Keratinocyte (primary cell): ENCODE measurements at regions not wholly inside any gene's neighbourhood (a gene's known extent, or its start where the extent isn't known, plus 50 kb on each side); places are given as distances from the start of the nearest gene placed in this dataset.

Experiments used
- DNase-seq: peaks from one replicate; pipeline ENCODE4 v3.0.0-alpha.2; 2011; ENCODE audit warnings: low read depth, missing footprints, low spot score
- FAIRE-seq: peaks from 2 replicates; lab custom pipeline; 2011; peaks lifted over from hg19 to GRCh38; lab: Jason Lieb, UNC
- H2AFZ ChIP-seq: 2 replicates; pipeline ENCODE4 v1.6.0; 2012; ENCODE audit warnings: low read length, control low read depth, inconsistent platforms; ENCODE audit not compliant: control insufficient read depth
- H3K27ac ChIP-seq: 2 replicates; pipeline ENCODE4 v1.5.1; 2011; ENCODE audit warnings: low read length; ENCODE audit not compliant: control insufficient read depth, insufficient read depth
- H3K27me3 ChIP-seq: 3 replicates; pipeline ENCODE4 v1.6.0; 2011; ENCODE audit warnings: low read length; ENCODE audit not compliant: control insufficient read depth, insufficient read depth; ENCODE audit errors: extremely low read depth
- H3K36me3 ChIP-seq, 2 experiments: 2 replicates in 1 of 2; 3 replicates in 1 of 2; pipeline ENCODE4 v1.5.1; 2011; ENCODE audit warnings: low read length in 2 of 2, mild to moderate bottlenecking in 1 of 2; ENCODE audit not compliant: control insufficient read depth in 2 of 2, insufficient read depth in 2 of 2; ENCODE audit errors: extremely low read depth in 1 of 2
- H3K4me1 ChIP-seq: 3 replicates; pipeline ENCODE4 v1.5.1; 2011; ENCODE audit warnings: low read length; ENCODE audit not compliant: control insufficient read depth, insufficient read depth; ENCODE audit errors: extremely low read depth
- H3K4me2 ChIP-seq: 3 replicates; pipeline ENCODE4 v1.6.0; 2011; ENCODE audit warnings: low read depth, low read length; ENCODE audit not compliant: control insufficient read depth, insufficient read depth; ENCODE audit errors: extremely low read depth
- H3K4me3 ChIP-seq, 3 experiments: fragments of 200-600 bp in 1 of 3; sonication (generic) in 1 of 3; 2 replicates in 2 of 3; 3 replicates in 1 of 3; pipeline ENCODE4 v1.5.1; 2011 to 2016; ENCODE audit warnings: low read length in 3 of 3, mild to moderate bottlenecking in 3 of 3, control low read depth in 2 of 3, inconsistent platforms in 1 of 3, low read depth in 1 of 3, mixed read lengths in 1 of 3, mixed run types in 1 of 3, moderate library complexity in 1 of 3; ENCODE audit not compliant: control insufficient read depth in 2 of 3, insufficient read depth in 2 of 3; ENCODE audit errors: extremely low read depth in 1 of 3
- H3K79me2 ChIP-seq: 2 replicates; pipeline ENCODE4 v1.6.0; 2012; ENCODE audit warnings: low read length; ENCODE audit not compliant: control insufficient read depth, insufficient read depth
- H3K9ac ChIP-seq: 3 replicates; pipeline ENCODE4 v1.6.0; 2011; ENCODE audit warnings: low read length; ENCODE audit not compliant: control insufficient read depth, insufficient read depth; ENCODE audit errors: extremely low read depth
- H3K9me1 ChIP-seq: 3 replicates; pipeline ENCODE4 v1.6.0; 2011; ENCODE audit warnings: low read length; ENCODE audit not compliant: control insufficient read depth, insufficient read depth; ENCODE audit errors: extremely low read depth
- H3K9me3 ChIP-seq: 2 replicates; pipeline ENCODE4 v1.5.1; 2012; ENCODE audit warnings: low read depth, low read length; ENCODE audit not compliant: control insufficient read depth
- H4K20me1 ChIP-seq: 3 replicates; pipeline ENCODE4 v1.6.0; 2011; ENCODE audit warnings: low read length; ENCODE audit not compliant: control insufficient read depth, insufficient read depth; ENCODE audit errors: extremely low read depth
- CTCF ChIP-seq, 3 experiments: IDR thresholded peaks in 1 of 3; conservative IDR thresholded peaks in 1 of 3; optimal IDR thresholded peaks in 1 of 3; 2 replicates in 2 of 3; 3 replicates in 1 of 3; pipeline versions ENCODE3 to v1.5.1; 2011; ENCODE audit warnings: low read length in 3 of 3, mild to moderate bottlenecking in 3 of 3, moderate library complexity in 2 of 3, control low read depth in 1 of 3, inconsistent platforms in 1 of 3; ENCODE audit not compliant: insufficient read depth in 2 of 3; ENCODE audit errors: extremely low read depth in 1 of 3
- EZH2 ChIP-seq: IDR thresholded peaks from one replicate; pipeline ENCODE4 v1.6.1; 2012; ENCODE audit warnings: inconsistent platforms, mild to moderate bottlenecking, low read length, moderate library complexity
- dilution Hi-C: fragments of 300-500 bp; cut with MboI; formaldehyde crosslinking; loops from one replicate; pipeline ENCODE4 v1.7.0; 2020; ENCODE audit warnings: low sequenced_read_pairs; ENCODE audit not compliant: extremely low pct_ligation_motif_present

- dilution Hi-C loops: no loop called here
- Histone ChIP-seq H3K36me3 (no peaks in the 10 kb centered on the region), H3K9me3 (no peaks in the 10 kb centered on the region), H3K9ac (no peak overlapping the region), H3K4me3 (no peak overlapping the region), H3K4me1 (no peaks in the 10 kb centered on the region), H3K27ac (no peak overlapping the region), H3K79me2 (no peaks in the 10 kb centered on the region), H4K20me1 (no peaks in the 10 kb centered on the region), H3K4me2 (no peak overlapping the region), H3K27me3 (no peaks in the 10 kb centered on the region), H2AFZ (no peak overlapping the region), H3K9me1 (no peaks in the 10 kb centered on the region)
- DNase-seq (no peak), FAIRE-seq (no peak)
- no peak for TF ChIP-seq EZH2
- TF ChIP-seq CTCF (optimal IDR thresholded peaks at IDR 0.05 in 1 of 3, IDR thresholded peaks at IDR 0.05 in 1 of 3, conservative IDR thresholded peaks at IDR 0.05 in 1 of 3; ENCODE audit: extremely low read depth in 1 of 3, insufficient read depth in 2 of 3, low read length in 3 of 3): no peak
These were observed 1759.9 kb upstream of the PCDH20 start for GRCh38 chr13:63175536-63175935.

DNA sequence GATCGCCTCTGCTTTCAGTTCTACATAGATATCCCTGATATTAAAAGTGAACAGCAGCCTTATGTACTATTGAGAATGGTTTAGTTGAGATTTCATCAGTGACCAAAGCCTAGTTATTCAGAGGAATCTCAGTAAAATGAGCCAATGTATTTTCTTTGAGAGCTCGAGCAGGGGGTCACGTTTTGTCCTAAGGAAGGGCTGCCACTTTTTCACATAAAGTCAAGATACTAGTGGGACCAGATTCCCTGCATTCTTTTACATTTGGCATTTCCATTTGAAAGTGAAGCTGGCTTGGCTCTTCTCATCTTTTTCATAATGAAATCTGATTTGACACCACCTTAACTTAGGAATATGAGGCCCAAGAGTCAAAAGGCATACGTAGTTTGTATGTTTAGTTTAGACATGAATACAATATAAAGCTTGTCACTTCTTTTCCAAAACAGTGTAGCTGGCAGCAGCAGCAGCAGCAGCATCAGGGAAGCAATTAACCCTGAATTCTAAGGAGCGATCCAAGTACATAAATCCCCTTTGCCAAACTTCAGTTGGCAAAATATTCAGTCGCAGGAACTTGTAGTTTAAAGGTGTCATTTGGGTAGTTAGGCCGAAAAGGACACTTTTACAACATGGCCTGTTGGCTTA is 1752.2 kb upstream of the PCDH20 start:
- H3K4me2 ChIP-seq: no peak overlapping the region
- no peaks in the 10 kb centered on the region for H3K36me3 ChIP-seq
- no peaks in the 10 kb centered on the region for H4K20me1 ChIP-seq
- H3K9me3 ChIP-seq: no peaks in the 10 kb centered on the region
- H3K79me2 ChIP-seq: no peaks in the 10 kb centered on the region
- DNase-seq (no peak), FAIRE-seq (no peak)
- H3K27ac ChIP-seq: no peak overlapping the region
- no peaks in the 10 kb centered on the region for H3K9me1 ChIP-seq
- H3K4me3 ChIP-seq: no peak overlapping the region
- dilution Hi-C loops: no loop called here
- H2AFZ ChIP-seq: no peak overlapping the region
- no peaks in the 10 kb centered on the region for H3K27me3 ChIP-seq
- H3K4me1 ChIP-seq: no peaks in the 10 kb centered on the region
- no peak overlapping the region for H3K9ac ChIP-seq
- TF ChIP-seq EZH2: no peak

GRCh38 chr13:63166345-63166744 is 1750.7 kb upstream of the PCDH20 start:
- Histone ChIP-seq H3K36me3 (no peaks in the 10 kb centered on the region), H3K9ac (no peak overlapping the region), H2AFZ (no peak overlapping the region), H3K27ac (no peak overlapping the region), H3K4me3 (no peak overlapping the region), H3K9me3 (no peaks in the 10 kb centered on the region), H3K9me1 (no peaks in the 10 kb centered on the region), H3K4me1 (no peaks in the 10 kb centered on the region), H3K79me2 (no peaks in the 10 kb centered on the region), H3K27me3 (no peaks in the 10 kb centered on the region), H3K4me2 (no peak overlapping the region), H4K20me1 (no peaks in the 10 kb centered on the region)
- DNase-seq (no peak), FAIRE-seq (no peak)
- no peak for TF ChIP-seq EZH2
- no peak for TF ChIP-seq CTCF (optimal IDR thresholded peaks at IDR 0.05 in 1 of 3, IDR thresholded peaks at IDR 0.05 in 1 of 3, conservative IDR thresholded peaks at IDR 0.05 in 1 of 3; ENCODE audit: extremely low read depth in 1 of 3, insufficient read depth in 2 of 3, low read length in 3 of 3)
- dilution Hi-C loops: no loop called here
